Left renal pelvis (tissue), 4 donors: ENCODE measurements at regions not wholly inside any gene's neighbourhood (a gene's known extent, or its start where the extent isn't known, plus 50 kb on each side); places are given as distances from the start of the nearest gene placed in this dataset.
"Not testable (repeated sequence)": the region's sequence is repeated elsewhere in the genome, so short reads cannot be mapped to it uniquely, and the experiment has no call there.

ENCODE experiments used
- DNase-seq, 4 donors: peaks; one replicate each; pipeline ENCODE4 v3.0.0-alpha.2; 2013; ENCODE audit warnings: low read depth in 4 of 4, low spot score in 3 of 4

GRCh38 chr7:156590212-156590611, 50.4 kb upstream of the RNF32 start:
- DNase-seq = no peak

- no peak for DNase-seq
Observed at GRCh38 chr7:156589808-156590207, 50.8 kb upstream of the RNF32 start.

GRCh38 chr7:156585926-156586325, 54.6 kb upstream of the RNF32 start:
- no peak for DNase-seq

- no peak for DNase-seq
Observed at GRCh38 chr7:156585025-156585648, 55.4 kb upstream of the RNF32 start.

- DNase-seq = no peak
Observed at GRCh38 chr7:156582591-156583123, 57.9 kb upstream of the RNF32 start.

- no peak for DNase-seq
Observed at GRCh38 chr7:156580036-156580435, 60.5 kb upstream of the RNF32 start.

- DNase-seq = no peak
Observed at GRCh38 chr7:156579566-156579965, 61.0 kb upstream of the RNF32 start.

- DNase-seq = no peak
Observed at GRCh38 chr7:156578978-156579430, 61.6 kb upstream of the RNF32 start.

GRCh38 chr7:156578578-156578940, 62.0 kb upstream of the RNF32 start:
- no peak for DNase-seq

GRCh38 chr7:156577645-156578577, 62.7 kb upstream of the RNF32 start:
- DNase-seq = no peak

- DNase-seq = no peak
Observed at GRCh38 chr7:156576216-156577058, 64.1 kb upstream of the RNF32 start.

- DNase-seq = no peak
Observed at GRCh38 chr7:156568258-156568657, 72.3 kb upstream of the RNF32 start.

GRCh38 chr7:156566812-156567549, 73.6 kb upstream of the RNF32 start:
- no peak for DNase-seq

- DNase-seq = not testable (repeated sequence)
Observed at GRCh38 chr7:156565002-156565401, 75.6 kb upstream of the RNF32 start.

- no peak for DNase-seq
Observed at GRCh38 chr7:156560696-156561095, 79.9 kb upstream of the RNF32 start.

- DNase-seq = no peak
Observed at GRCh38 chr7:156560075-156560474, 80.5 kb upstream of the RNF32 start.

GRCh38 chr7:156559001-156559400, 81.6 kb upstream of the RNF32 start:
- no peak for DNase-seq

- DNase-seq = no peak
Observed at GRCh38 chr7:156558198-156558597, 82.4 kb upstream of the RNF32 start.

GRCh38 chr7:156556083-156556482, 84.5 kb upstream of the RNF32 start:
- DNase-seq = no peak

GRCh38 chr7:156554488-156554887, 86.1 kb upstream of the RNF32 start:
- no peak for DNase-seq
